Activated T-cell treated with anti-CD3 and anti-CD28 coated beads, Interleukin-2, amount 50 U/mL, for 4 hours (primary cell): ENCODE measurements at regions not wholly inside any gene's neighbourhood (a gene's known extent, or its start where the extent isn't known, plus 50 kb on each side); places are given as distances from the start of the nearest gene placed in this dataset.

Experiments
- ATAC-seq, 2 donors: fragments of 200-7000 bp; cut with Tn5 transposase; one replicate each; pipeline ENCODE4 v1.10.0; 2021
- DNase-seq: peaks from one replicate; pipeline ENCODE4 v3.0.0-alpha.2; 2020
- H3K27me3 Mint-ChIP-seq: one replicate; pipeline ENCODE4 v1.8.0; 2021; ENCODE audit warnings: low read depth, mixed read lengths
- H3K36me3 Mint-ChIP-seq: one replicate; pipeline ENCODE4 v1.8.0; 2022; ENCODE audit warnings: mixed read lengths; ENCODE audit not compliant: insufficient read depth
- H3K4me1 Mint-ChIP-seq: one replicate; pipeline ENCODE4 v1.8.0; 2021; ENCODE audit warnings: low read depth, mixed read lengths
- H3K4me3 Mint-ChIP-seq: one replicate; pipeline ENCODE4 v1.8.0; 2021; ENCODE audit warnings: mild to moderate bottlenecking, moderate library complexity, mixed read lengths
- H3K9me3 Mint-ChIP-seq: one replicate; pipeline ENCODE4 v1.8.0; 2021; ENCODE audit warnings: mixed read lengths

GRCh38 chr2:136167721-136168475 is 49.9 kb upstream of the CXCR4 start:
- DNase-seq (no peak), ATAC-seq (no peak)
- Mint-ChIP-seq H3K4me1 (peaks cover 13% of the 10 kb centered on the region), H3K9me3 (peaks cover 3% of the 10 kb centered on the region), H3K27me3 (no peaks in the 10 kb centered on the region), H3K36me3 (no peaks in the 10 kb centered on the region), H3K4me3 (no peak overlapping the region)
